ENCODE measurements at regions not wholly inside any gene's neighbourhood (a gene's known extent, or its start where the extent isn't known, plus 50 kb on each side); places are given as distances from the start of the nearest gene placed in this dataset.

- no peak for DNase-seq
These were observed 315.0 kb downstream of the TNS1 start for GRCh38 chr2:217687771-217688170.

DNA sequence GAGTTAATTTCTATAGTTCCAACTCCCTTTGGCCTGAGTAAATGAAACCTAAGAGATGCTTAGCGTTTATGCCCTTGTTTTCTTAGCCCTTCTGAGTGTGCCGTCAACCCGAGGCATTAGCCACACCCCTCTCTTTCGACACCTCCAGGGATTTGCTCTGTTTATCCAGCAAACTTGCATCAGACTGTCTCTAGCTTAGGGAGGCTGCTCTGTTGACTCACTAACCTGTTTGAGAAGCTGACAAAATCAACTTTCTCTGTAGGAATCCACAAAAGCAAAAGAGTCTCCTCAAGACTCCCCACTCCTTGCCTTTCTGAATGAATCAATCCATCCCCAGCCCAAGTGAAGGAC, 317.6 kb downstream of the TNS1 start:
- peak; percentile 83 for DNase-seq

GRCh38 chr2:217684431-217685254, 318.2 kb downstream of the TNS1 start:
- DNase-seq, result no peak

- DNase-seq, result no peak
These were observed 319.5 kb downstream of the TNS1 start for GRCh38 chr2:217683106-217683870.

DNA sequence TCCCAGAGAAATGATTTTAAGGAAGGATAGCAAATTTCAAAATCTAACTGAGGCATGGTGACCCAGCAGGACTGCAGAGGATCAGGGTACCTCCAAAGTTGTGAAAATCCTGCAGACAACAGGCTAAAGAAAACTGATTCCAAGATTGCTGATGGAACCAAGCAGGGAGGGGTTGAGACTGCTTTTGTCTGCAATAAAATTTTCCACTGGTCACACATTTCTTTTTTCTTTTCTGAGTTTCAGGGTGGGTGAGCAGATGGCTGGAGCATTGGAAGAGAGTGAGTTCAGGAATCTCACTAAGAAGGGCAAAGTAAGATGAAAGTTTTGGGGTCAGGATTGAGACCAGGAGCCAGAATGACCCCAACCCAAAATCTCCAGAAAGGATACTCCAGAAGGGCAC, 321.0 kb downstream of the TNS1 start:
- no peak for DNase-seq

DNA sequence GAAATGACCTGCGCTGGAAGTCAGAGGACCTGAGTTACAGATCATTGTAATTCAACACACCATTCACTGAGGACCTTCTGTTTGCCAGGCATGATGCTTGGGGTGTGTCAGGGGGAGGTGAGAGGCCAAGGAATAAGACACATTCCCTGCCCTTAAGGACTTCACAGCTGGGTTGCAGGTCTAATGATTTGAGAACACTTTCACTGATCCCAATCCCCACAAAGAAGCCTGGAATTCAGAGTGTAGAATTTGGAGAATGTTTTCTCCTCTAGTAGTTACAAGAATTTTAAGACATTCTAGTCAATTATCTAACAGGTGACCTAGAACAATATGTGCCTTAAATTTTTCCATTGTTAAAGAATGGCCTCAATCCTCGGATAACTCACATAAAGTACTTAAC, 322.4 kb downstream of the TNS1 start:
- no peak for DNase-seq

GRCh38 chr2:217673627-217674026, 329.2 kb downstream of the TNS1 start:
- no peak for DNase-seq

DNA sequence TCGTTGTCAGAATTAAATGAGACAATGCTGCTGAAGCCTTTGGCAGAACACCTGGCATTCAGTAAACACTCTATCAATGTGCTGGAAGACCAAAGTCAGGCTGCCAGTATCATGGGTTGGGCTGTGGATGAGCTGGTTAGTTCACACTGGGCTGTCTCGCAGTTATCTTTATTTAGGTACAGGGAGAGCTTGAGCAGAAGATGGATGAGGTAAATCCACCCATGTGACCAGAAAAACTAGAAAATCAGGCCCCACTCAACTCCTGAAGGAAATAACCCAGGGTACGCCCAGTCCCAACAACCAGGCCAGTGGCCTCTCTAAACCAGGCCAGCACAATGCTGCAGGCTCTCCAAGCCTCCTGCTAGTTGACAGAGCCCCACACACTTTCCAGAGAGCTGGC, 330.3 kb downstream of the TNS1 start:
- no peak for DNase-seq

GRCh38 chr2:217671871-217672270, 330.9 kb downstream of the TNS1 start:
- DNase-seq, result no peak

DNA sequence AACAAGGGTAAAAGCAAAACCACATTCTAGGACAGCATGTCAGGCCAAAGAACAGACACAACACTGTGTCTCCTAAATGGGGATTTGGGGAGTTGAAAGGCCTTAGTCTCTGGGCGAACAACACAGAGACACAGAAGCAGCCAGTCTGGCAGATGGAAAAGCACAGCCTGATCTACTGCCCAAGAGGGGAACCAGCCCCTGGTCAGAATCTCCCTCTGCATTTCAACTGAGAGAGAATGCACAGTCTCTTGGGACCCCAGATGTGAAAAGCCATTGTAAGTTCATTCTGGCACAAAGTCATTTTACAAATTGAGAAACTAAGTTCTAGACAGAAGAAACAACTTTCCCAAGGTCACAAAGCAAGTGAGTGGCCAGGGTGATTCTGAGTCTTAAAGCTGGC, 331.7 kb downstream of the TNS1 start:
- DNase-seq, result no peak

GRCh38 chr2:217669831-217670230, 333.0 kb downstream of the TNS1 start:
- no peak for DNase-seq

DNA sequence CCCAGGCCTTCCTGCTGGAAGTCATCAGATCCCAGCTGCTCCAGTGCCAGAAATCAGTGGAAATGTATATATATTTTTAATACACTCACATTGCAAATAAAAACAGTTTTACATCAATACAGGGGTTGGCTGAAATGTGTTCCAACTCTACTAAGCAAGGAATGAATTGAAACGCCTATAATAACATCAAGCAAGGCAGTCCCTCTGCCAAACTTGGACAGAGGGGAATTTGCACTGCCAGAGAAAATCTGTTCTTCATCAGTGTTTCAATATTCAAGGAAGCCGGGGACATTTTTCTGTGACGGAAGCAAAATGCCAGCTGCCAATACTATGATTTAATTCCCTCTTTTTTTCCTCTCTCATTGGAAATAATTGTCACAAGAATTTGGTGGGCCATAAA, 335.3 kb downstream of the TNS1 start:
- no peak for DNase-seq

- DNase-seq, result no peak
These were observed 335.8 kb downstream of the TNS1 start for GRCh38 chr2:217667035-217667434.

DNA sequence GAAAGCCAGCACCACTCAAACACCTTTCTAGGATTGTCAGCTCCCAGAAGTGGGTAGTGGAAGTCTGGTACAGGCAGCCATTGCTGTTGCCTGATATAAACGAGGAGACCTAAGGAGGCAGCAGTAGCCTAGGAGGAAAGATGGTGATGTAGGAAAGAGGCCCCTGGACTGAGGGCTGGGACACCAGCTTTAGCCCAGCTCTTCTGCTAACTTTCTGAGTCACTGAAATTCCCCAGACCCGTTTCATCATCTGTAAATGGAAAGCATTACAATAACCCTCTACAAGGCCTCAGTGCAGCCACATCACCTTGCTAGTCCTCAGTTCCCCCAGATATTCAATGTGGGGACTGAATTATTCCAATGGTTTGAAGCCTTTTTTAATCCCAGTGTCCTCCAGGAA, 336.5 kb downstream of the TNS1 start:
- peak; percentile 12 for DNase-seq

DNA sequence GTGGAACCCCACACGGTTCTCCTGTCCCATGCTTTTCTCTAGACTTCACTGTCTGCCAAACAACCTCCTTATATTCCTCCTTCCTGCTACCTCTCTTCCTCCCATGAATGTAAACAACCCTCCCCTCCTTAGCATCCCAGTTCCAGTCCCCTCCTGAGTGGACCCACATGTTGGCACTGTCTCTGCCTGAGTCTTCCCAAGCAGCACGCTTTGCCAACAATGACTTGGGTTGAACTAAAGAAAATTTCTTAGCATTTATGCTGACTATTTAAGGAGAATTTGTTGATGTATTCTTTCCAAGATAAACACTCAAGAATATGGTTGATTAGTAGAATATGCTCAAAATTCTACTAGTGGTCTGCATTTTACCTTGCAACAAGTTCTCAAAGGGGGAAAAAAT, 338.0 kb downstream of the TNS1 start:
- DNase-seq, result no peak

DNA sequence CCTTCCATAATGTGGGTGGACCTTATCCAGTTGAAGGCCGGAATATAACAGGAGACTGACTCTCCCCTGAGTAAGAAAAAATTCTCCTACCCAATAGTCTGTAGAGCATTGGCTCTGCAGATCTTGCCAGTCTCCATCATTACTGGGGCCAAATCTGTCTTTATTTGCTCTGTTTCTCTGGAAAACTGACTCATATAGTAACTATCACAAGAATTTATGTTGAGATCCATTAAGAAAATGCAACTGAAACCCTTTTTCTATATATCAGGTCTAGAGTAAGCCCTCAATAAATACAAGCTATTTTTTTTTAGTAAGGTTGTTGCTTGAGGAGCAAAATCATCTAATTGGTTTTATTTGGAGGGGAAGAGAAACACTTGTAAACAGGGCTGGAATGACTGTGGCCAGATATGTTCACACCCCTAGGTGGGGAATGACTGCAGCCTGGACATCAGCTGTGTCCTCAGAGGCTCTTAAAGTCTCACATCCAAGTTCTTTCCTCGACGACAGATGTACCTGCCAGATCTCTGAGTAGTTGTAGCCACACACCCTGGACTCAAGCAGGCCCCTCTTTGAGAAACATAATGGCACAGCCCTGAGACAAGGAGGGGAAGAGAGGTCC, 339.7 kb downstream of the TNS1 start:
- no peak for DNase-seq

DNA sequence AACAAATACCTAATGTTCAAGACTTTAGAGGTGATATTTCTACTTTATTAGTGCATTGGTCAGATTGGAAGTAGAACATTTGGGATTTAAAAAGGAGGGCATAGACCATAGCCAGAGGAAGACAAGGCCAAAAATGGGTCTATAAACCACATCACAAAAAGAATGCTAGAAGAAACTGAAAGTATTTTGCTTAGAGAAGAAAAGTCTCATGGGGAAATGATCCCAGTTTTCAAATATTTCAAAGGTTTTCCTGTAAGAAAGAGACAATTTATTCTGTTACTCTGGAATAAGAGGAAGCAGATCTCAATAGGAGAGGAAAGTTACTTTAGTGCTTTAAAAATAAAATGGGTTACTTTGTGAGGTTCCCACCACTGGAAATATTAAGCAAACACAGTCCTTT, 341.4 kb downstream of the TNS1 start:
- DNase-seq, result no peak

DNA sequence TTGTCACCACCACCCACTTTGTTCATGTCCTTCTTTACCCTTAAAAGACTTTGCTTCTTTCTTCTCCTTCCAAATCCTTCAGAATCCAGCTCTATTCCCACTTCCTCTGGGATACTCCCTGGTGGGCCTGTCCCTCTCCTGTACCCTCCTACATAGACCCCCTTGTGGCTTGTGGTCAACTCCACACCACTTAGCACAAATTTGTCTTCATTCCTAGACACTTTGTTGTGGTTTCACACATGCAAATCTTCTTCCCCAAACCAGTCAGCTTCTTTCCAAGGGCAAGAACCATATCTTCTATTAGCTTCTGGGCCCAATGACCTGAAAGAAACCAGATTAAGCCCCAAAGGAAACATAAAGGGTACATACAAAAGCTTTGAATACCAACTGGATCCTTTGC, 342.4 kb downstream of the TNS1 start:
- DNase-seq, result no peak

DNA sequence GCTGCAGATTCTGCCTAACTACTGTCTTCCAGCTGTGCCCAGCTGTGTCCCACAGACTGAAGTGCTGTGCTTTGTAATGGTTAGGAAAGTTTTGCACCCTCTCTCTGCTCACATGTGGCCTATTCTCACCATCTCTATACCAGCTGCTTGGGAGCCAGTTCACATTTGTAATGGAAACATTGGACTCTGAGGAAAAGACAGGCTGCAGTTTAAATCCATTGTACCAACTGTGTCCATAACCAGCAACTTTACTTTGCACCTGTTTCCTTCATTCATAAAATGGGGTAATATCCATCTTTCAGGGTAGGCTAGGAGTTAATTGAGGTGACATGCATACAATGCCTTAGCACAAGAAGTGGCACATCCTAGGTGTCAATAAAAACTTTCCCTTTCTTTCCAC, 344.0 kb downstream of the TNS1 start:
- DNase-seq, result no peak

DNA sequence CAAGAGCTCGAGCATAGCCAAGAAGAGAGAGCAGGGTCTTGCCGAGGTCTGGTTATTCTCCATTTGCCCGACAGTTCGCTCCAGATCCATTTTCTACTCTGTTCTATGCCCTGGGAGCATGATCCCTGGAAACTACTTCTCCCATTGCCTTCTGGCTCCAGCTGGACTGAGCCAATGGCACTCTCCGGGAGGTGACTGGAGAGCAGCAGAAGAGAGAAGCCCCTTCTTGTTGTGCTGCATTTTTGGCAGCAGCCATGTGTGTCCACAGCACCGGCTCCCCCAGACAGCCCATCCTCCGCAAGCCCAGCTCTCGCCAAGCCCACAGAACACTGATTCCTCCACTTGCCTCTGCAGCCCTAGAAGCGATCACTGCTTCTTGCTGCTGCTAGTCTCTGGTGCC, 345.5 kb downstream of the TNS1 start:
- DNase-seq, result no peak

- no peak for DNase-seq
These were observed 346.5 kb downstream of the TNS1 start for GRCh38 chr2:217656316-217656715.

DNA sequence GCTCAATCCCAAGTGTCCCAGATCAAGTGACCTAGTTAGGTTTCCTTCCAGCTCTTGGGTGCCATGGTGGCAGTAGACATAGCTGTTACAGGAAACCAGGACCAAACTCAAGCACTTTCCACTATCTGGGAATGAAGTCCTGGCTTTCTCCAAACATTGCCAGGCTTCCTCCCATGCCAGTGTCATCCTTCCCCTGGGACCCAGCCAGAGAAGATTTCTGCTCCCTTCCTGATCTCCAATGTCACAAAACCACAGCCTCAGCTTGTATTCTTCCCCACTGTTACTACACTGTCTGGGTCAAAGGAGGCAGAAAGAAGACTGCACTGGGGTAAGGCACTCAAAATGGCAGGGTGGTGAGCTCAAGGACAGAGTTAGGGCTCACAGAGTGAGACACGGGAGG, 347.1 kb downstream of the TNS1 start:
- no peak for DNase-seq

DNA sequence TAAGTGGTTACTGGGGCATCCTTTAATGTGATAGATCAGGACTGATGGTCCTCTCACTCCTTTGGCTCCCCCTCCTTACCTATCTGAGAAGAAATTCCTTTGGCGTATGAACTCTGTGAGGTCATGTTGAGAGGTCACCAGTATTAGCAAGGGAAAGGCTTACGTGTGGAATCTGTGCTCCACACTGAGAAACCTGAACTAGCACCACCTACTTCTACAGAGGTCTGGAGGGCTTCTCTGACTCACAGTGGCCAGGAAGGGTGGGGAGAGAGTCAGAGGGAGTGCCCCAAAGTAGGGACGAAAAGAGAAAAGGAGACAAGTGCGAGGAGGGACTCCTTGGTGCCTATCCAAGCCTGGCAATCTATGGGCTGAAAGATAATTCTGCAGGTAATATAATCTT, 348.6 kb downstream of the TNS1 start:
- DNase-seq, result no peak
